Panc1 (cell line): ENCODE measurements at regions not wholly inside any gene's neighbourhood (a gene's known extent, or its start where the extent isn't known, plus 50 kb on each side); places are given as distances from the start of the nearest gene placed in this dataset.

Experiments used
- ATAC-seq: fragments of 200-7000 bp; cut with Tn5 transposase; 2 replicates; pipeline ENCODE4 v1.9.1; 2020; ENCODE audit warnings: mild to moderate bottlenecking, moderate library complexity
- BruUV-seq: library from RNA; stranded (reverse); fragments of 400-500 nt; replicated peaks from 2 replicates; lab custom pipeline; 2021; lab: Mats Ljungman, UMichigan
- CTCF ChIA-PET: fragments of 300-600 bp; sonication (Branson Sonifier 250); formaldehyde crosslinking; loops from one replicate; lab custom pipeline; 2022; ENCODE audit warnings: antibody characterized with exemption; lab: Charles Lee
- POLR2A ChIA-PET: fragments of 300-600 bp; sonication (Branson Sonifier 250); formaldehyde crosslinking; loops from one replicate; lab custom pipeline; 2022; ENCODE audit warnings: antibody characterized with exemption; lab: Charles Lee
- DNase-seq: peaks from one replicate; pipeline ENCODE4 v3.0.0-alpha.2; 2010; ENCODE audit warnings: low read depth, low spot score
- H3K27ac ChIP-seq: 2 replicates; pipeline ENCODE4 v1.5.1; 2011; ENCODE audit warnings: mild to moderate bottlenecking, low read length, inconsistent platforms
- H3K27me3 ChIP-seq: fragments of 200-500 bp; sonication (Bioruptor generic); 2 replicates; pipeline ENCODE4 v1.6.0; 2014; ENCODE audit warnings: low read length, inconsistent platforms; ENCODE audit not compliant: control insufficient read depth, insufficient read depth
- H3K36me3 ChIP-seq: fragments of 200-500 bp; sonication (Bioruptor generic); 2 replicates; pipeline ENCODE4 v1.5.1; 2014; ENCODE audit warnings: inconsistent platforms, mild to moderate bottlenecking, low read length, moderate library complexity; ENCODE audit not compliant: control insufficient read depth, insufficient read depth
- H3K4me1 ChIP-seq: 2 replicates; pipeline ENCODE4 v1.5.1; 2011; ENCODE audit warnings: inconsistent platforms, mild to moderate bottlenecking, low read length, moderate library complexity; ENCODE audit not compliant: control insufficient read depth, insufficient read depth
- H3K4me3 ChIP-seq, 2 experiments: 2 replicates each; pipeline ENCODE4 v1.5.1; 2011 to 2012; ENCODE audit warnings: low read depth in 2 of 2, low read length in 2 of 2, mild to moderate bottlenecking in 2 of 2, inconsistent platforms in 1 of 2, moderate library complexity in 1 of 2
- H3K9me3 ChIP-seq: fragments of 200-500 bp; sonication (Bioruptor generic); 2 replicates; pipeline ENCODE4 v1.5.1; 2014; ENCODE audit warnings: low read depth, mild to moderate bottlenecking, inconsistent platforms, low read length, moderate library complexity; ENCODE audit not compliant: control insufficient read depth, insufficient read depth
- POLR2AphosphoS5 ChIP-seq: IDR thresholded peaks from 2 replicates; pipeline ENCODE4 v1.6.1; 2012; ENCODE audit warnings: mild to moderate bottlenecking, low read depth, low read length, moderate library complexity
- REST ChIP-seq, 2 experiments: IDR thresholded peaks; 2 replicates each; pipeline ENCODE4 v1.6.1; 2011 to 2012; ENCODE audit warnings: low read depth in 2 of 2, control low read depth in 1 of 2, low read length in 1 of 2, mild to moderate bottlenecking in 1 of 2, moderate library complexity in 1 of 2; ENCODE audit not compliant: insufficient read depth in 1 of 2
- SIN3A ChIP-seq: IDR thresholded peaks from 2 replicates; pipeline ENCODE4 v1.6.1; 2012; ENCODE audit warnings: low read depth, mild to moderate bottlenecking, low read length, moderate library complexity, borderline replicate concordance; ENCODE audit not compliant: insufficient read depth
- TCF7L2 ChIP-seq: IDR thresholded peaks from 2 replicates; pipeline ENCODE4 v1.6.1; 2011; ENCODE audit warnings: mild to moderate bottlenecking, low read depth, low read length, inconsistent platforms
- in situ Hi-C: cut with HindIII; loops from 2 replicates; pipeline ENCODE4 v1.10.0; 2016; ENCODE audit warnings: low sequenced_read_pairs, low pct_unique_long_range_greater_than_20kb
- intact Hi-C: fragments of 100-400 bp; cut with micrococcal nuclease; formaldehyde crosslinking; loops from one replicate; pipeline ENCODE4 v1.10.0; 2022; ENCODE audit not compliant: unreplicated experiment
- TF ChIP-seq, protein P1 (sequence below): fragments of 450-650 bp; IDR thresholded peaks from 2 replicates; pipeline ENCODE4 v1.5.1; 2017; ENCODE audit warnings: mild to moderate bottlenecking

- no TSS peak for BruUV-seq
- Histone ChIP-seq H3K4me3 (no peak overlapping the region), H3K9me3 (no peaks in the 10 kb centered on the region), H3K27ac (no peak overlapping the region), H3K36me3 (no peaks in the 10 kb centered on the region), H3K4me1 (no peaks in the 10 kb centered on the region), H3K27me3 (no peaks in the 10 kb centered on the region)
- in situ Hi-C loops, result no loop called here
- no peak for DNase-seq
- ATAC-seq, result no peak
- intact Hi-C loops, result no loop called here
- no peak for TF ChIP-seq TCF7L2
- TF ChIP-seq REST (IDR thresholded peaks at IDR 0.05; ENCODE audit: insufficient read depth in 1 of 2, low read depth in 2 of 2, low read length in 1 of 2), result no peak
- TF ChIP-seq SIN3A, result no peak
- TF ChIP-seq, protein P1, sequence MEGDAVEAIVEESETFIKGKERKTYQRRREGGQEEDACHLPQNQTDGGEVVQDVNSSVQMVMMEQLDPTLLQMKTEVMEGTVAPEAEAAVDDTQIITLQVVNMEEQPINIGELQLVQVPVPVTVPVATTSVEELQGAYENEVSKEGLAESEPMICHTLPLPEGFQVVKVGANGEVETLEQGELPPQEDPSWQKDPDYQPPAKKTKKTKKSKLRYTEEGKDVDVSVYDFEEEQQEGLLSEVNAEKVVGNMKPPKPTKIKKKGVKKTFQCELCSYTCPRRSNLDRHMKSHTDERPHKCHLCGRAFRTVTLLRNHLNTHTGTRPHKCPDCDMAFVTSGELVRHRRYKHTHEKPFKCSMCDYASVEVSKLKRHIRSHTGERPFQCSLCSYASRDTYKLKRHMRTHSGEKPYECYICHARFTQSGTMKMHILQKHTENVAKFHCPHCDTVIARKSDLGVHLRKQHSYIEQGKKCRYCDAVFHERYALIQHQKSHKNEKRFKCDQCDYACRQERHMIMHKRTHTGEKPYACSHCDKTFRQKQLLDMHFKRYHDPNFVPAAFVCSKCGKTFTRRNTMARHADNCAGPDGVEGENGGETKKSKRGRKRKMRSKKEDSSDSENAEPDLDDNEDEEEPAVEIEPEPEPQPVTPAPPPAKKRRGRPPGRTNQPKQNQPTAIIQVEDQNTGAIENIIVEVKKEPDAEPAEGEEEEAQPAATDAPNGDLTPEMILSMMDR, result no peak
- TF ChIP-seq POLR2AphosphoS5, result no peak
- POLR2A ChIA-PET, result no interaction called here
- CTCF ChIA-PET, result interaction anchor here (0.6 kb wide), 1 partner anchor 20 kb away, joined by 4 read pairs; no protein-coding TSS in a partner anchor
Observed at GRCh38 chr21:16438761-16439160, 709.0 kb downstream of the USP25 start.

DNA sequence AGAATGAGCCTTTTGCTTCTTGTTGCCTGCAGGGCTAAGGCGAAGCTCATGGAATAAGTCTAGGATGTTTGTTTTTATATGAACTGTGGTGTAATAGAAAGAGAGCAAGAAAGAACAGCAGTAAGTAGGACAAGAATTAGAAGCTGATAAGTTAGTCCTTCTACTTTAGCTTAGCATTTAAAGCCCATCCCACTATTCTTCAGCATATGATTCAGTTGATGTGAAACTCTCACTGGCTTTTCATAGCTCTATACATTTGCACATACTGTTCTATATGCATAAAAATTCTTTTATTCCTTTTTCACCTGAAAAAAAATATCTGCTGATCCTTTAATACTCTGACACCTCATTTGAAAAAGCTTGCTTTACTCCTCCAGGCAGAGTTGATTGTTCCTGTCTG lies 712.0 kb downstream of the USP25 start:
- no peak overlapping the region for H3K4me3 ChIP-seq
- POLR2A ChIA-PET, result no interaction called here
- ATAC-seq (no peak), DNase-seq (no peak)
- H3K27ac ChIP-seq, result no peak overlapping the region
- in situ Hi-C loops, result no loop called here
- no TSS peak for BruUV-seq
- TF ChIP-seq REST (IDR thresholded peaks at IDR 0.05; ENCODE audit: insufficient read depth in 1 of 2, low read depth in 2 of 2, low read length in 1 of 2) (no peak), TCF7L2 (no peak), POLR2AphosphoS5 (no peak), SIN3A (no peak)
- TF ChIP-seq, protein P1, result no peak
- no peaks in the 10 kb centered on the region for H3K9me3 ChIP-seq
- H3K4me1 ChIP-seq, result no peaks in the 10 kb centered on the region
- CTCF ChIA-PET, result no interaction called here
- intact Hi-C loops, result no loop called here
- H3K27me3 ChIP-seq, result no peaks in the 10 kb centered on the region
- no peaks in the 10 kb centered on the region for H3K36me3 ChIP-seq
